ENCODE measurements at regions not wholly inside any gene's neighbourhood (a gene's known extent, or its start where the extent isn't known, plus 50 kb on each side); places are given as distances from the start of the nearest gene placed in this dataset.

DNA sequence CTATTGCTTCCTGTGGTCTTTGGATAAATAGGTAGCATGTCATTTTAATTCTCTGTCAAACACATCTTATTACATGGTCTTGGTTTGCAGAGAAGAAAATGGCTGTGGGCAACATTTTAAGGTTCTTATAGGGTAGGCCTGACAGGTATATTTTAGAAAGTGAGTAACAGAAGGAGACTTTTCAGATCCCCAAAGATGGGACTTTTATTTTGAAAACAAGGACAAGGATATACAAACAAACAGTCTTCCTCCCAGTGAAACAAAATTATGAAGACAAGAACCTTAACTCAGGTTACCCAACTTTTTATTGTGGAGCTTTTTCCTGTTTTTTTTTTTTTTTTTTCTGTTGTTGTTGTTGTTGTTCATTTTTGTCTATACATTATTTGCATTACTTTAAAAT is 916.2 kb downstream of the NTRK3 start:
- TF ChIP-seq GATA2 (IDR thresholded peaks at IDR 0.05; ENCODE audit: low read depth, low read length) (no peak), GATA3 (IDR thresholded peaks at IDR 0.05; ENCODE audit: low read depth, low read length) (no peak)

Measured in SH-SY5Y (cell line).